Natural killer cell (primary cell): ENCODE measurements at regions not wholly inside any gene's neighbourhood (a gene's known extent, or its start where the extent isn't known, plus 50 kb on each side); places are given as distances from the start of the nearest gene placed in this dataset.

ENCODE experiments used
- ATAC-seq, 3 donors: fragments of 150-1000 bp in 2 of 3; fragments of 200-7000 bp in 1 of 3; cut with Tn5 transposase; 1 replicate in 1 of 3; 2 replicates in 2 of 3; pipeline ENCODE4 v1.10.0; 2021; ENCODE audit warnings: mild to moderate bottlenecking in 2 of 3, moderate library complexity in 2 of 3
- DNase-seq, 2 donors: peaks; one replicate each; pipeline versions ENCODE4 v3.0.0 to v3.0.0-alpha.2; 2013 to 2021; ENCODE audit warnings: mixed read lengths in 1 of 2
- H3K27ac ChIP-seq: one replicate; pipeline ENCODE4 v1.5.1; 2013; ENCODE audit warnings: mild to moderate bottlenecking, low read length
- H3K27me3 ChIP-seq: one replicate; pipeline ENCODE4 v1.6.1; 2013; ENCODE audit warnings: low read length; ENCODE audit not compliant: control insufficient read depth, insufficient read depth
- H3K36me3 ChIP-seq: one replicate; pipeline ENCODE4 v1.6.1; 2013; ENCODE audit warnings: low read length; ENCODE audit not compliant: control insufficient read depth, insufficient read depth
- H3K4me1 ChIP-seq: one replicate; pipeline ENCODE4 v1.6.1; 2013; ENCODE audit warnings: low read length; ENCODE audit not compliant: control insufficient read depth, insufficient read depth
- H3K4me3 ChIP-seq: one replicate; pipeline ENCODE4 v1.5.1; 2013; ENCODE audit warnings: low read length
- H3K9me3 ChIP-seq: one replicate; pipeline ENCODE4 v1.6.1; 2013; ENCODE audit warnings: low read length; ENCODE audit not compliant: control insufficient read depth, insufficient read depth
- H3K27ac Mint-ChIP-seq, 2 donors: one replicate each; pipeline ENCODE4 v1.8.0; 2022; ENCODE audit warnings: mild to moderate bottlenecking in 2 of 2, mixed read lengths in 2 of 2, moderate library complexity in 1 of 2
- H3K27me3 Mint-ChIP-seq, 2 donors: one replicate each; pipeline ENCODE4 v1.8.0; 2022; ENCODE audit warnings: low read depth in 2 of 2, mixed read lengths in 2 of 2
- H3K36me3 Mint-ChIP-seq: one replicate; pipeline ENCODE4 v1.8.0; 2022; ENCODE audit warnings: mixed read lengths
- H3K4me1 Mint-ChIP-seq, 2 donors: one replicate each; pipeline ENCODE4 v1.8.0; 2022; ENCODE audit warnings: mixed read lengths in 2 of 2
- H3K4me3 Mint-ChIP-seq: one replicate; pipeline ENCODE4 v1.8.0; 2022; ENCODE audit warnings: mild to moderate bottlenecking, moderate library complexity, mixed read lengths
- H3K9me3 Mint-ChIP-seq, 2 donors: one replicate each; pipeline ENCODE4 v1.8.0; 2022; ENCODE audit warnings: mixed read lengths in 2 of 2
- WGBS: methylation state at CpG from one replicate; pipeline ENCODE4 v1.1.7; 2013; ENCODE audit warnings: missing lambda C conversion rate; ENCODE audit not compliant: insufficient coverage; 5-methylcytosine and 5-hydroxymethylcytosine counted together
- intact Hi-C: fragments of 100-400 bp; cut with micrococcal nuclease; formaldehyde crosslinking; loops from one replicate; pipeline ENCODE4 v1.14.2; 2022
- TF ChIP-seq, protein P1 (sequence below): fragments of 200-600 bp; IDR thresholded peaks from one replicate; pipeline ENCODE4 v1.8.0; 2022; ENCODE audit warnings: antibody characterized with exemption

- H3K27ac ChIP-seq = no peak overlapping the region
Observed at GRCh38 chr1:29969576-29969975, 733.3 kb downstream of the PTPRU start.

DNA sequence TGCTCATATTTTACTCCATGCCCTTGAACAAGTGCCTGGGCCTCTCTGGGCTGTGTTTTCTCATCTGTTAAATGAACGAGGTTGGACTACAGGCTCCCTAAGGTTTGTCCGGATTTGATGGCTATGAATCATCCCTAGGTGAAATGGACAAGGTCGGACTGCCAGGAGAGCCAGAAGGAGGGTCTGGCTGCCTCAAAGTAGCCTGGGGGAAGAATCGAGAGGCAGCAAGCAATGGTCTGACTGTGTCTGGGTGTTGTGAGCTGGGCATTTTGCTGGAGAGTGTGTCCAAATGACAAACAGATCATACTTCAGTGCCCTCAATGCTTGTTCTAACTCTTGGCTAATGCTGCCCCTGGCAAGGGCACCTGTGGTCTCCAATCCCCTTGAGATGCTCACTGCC lies 730.9 kb downstream of the PTPRU start:
- Mint-ChIP-seq H3K27me3 (peaks cover 15 to 23% of the 10 kb centered on the region in 2 donors), H3K36me3 (no peaks in the 10 kb centered on the region), H3K9me3 (no peaks in the 10 kb centered on the region), H3K4me3 (no peak overlapping the region), H3K4me1 (no peaks in the 10 kb centered on the region), H3K27ac (no peak overlapping the region)
- 71% methylated on average over 4 of the region's 4 CpGs for WGBS
- Histone ChIP-seq H3K4me3 (no peak overlapping the region), H3K36me3 (no peaks in the 10 kb centered on the region), H3K9me3 (no peaks in the 10 kb centered on the region), H3K27me3 (no peaks in the 10 kb centered on the region), H3K4me1 (no peaks in the 10 kb centered on the region), H3K27ac (no peak overlapping the region)
- TF ChIP-seq, protein P1, sequence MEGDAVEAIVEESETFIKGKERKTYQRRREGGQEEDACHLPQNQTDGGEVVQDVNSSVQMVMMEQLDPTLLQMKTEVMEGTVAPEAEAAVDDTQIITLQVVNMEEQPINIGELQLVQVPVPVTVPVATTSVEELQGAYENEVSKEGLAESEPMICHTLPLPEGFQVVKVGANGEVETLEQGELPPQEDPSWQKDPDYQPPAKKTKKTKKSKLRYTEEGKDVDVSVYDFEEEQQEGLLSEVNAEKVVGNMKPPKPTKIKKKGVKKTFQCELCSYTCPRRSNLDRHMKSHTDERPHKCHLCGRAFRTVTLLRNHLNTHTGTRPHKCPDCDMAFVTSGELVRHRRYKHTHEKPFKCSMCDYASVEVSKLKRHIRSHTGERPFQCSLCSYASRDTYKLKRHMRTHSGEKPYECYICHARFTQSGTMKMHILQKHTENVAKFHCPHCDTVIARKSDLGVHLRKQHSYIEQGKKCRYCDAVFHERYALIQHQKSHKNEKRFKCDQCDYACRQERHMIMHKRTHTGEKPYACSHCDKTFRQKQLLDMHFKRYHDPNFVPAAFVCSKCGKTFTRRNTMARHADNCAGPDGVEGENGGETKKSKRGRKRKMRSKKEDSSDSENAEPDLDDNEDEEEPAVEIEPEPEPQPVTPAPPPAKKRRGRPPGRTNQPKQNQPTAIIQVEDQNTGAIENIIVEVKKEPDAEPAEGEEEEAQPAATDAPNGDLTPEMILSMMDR = no peak
- ATAC-seq (no peak), DNase-seq (no peak)
- intact Hi-C loops = no loop called here

More at GRCh38 chr1:29969576-29969975, 733.3 kb downstream of the PTPRU start:
- DNase-seq = no peak
- Histone ChIP-seq H3K9me3 (no peaks in the 10 kb centered on the region), H3K27me3 (no peaks in the 10 kb centered on the region), H3K36me3 (no peaks in the 10 kb centered on the region), H3K4me1 (no peaks in the 10 kb centered on the region), H3K4me3 (no peak overlapping the region)
- H3K4me3 Mint-ChIP-seq = no peak overlapping the region
- H3K9me3 Mint-ChIP-seq = no peaks in the 10 kb centered on the region
- intact Hi-C loops = no loop called here
- WGBS = 69% methylated on average over 3 of the region's 3 CpGs
- no peaks in the 10 kb centered on the region for H3K36me3 Mint-ChIP-seq
- no peak overlapping the region for H3K27ac Mint-ChIP-seq
- peaks cover 17 to 24% of the 10 kb centered on the region in 2 donors for H3K27me3 Mint-ChIP-seq
- TF ChIP-seq, protein P1 = no peak
- no peak for ATAC-seq
- no peaks in the 10 kb centered on the region for H3K4me1 Mint-ChIP-seq

DNA sequence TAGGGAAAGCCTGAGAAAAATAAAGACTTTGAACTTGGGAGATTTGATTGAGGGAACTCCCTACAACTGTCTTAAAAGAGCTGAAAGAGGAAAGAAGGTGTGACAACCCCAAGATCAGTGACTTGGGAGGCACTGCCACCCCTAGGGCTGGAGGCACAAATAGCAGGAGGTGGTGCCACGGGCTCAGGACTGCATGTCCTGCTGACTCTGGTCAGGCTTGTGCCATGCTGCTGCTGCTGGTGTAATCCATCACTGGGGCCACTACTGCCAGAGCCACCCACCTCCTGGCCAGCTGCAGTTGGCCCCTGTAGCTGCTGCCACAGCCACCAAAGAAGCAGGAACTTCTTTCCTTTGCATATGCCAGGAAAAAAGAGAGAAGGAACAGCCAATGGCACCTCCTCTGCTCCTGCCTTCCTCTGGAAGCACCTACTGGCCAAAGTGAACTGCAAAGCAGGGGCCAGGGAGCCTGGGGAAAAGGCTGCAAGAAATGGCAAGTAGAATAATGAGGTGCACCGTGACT lies 730.3 kb downstream of the PTPRU start:
- TF ChIP-seq, protein P1 = no peak
- Histone ChIP-seq H3K27ac (no peak overlapping the region), H3K27me3 (no peaks in the 10 kb centered on the region), H3K36me3 (no peaks in the 10 kb centered on the region), H3K4me3 (no peak overlapping the region), H3K9me3 (no peaks in the 10 kb centered on the region), H3K4me1 (no peaks in the 10 kb centered on the region)
- intact Hi-C loops = no loop called here
- no peak for DNase-seq
- Mint-ChIP-seq H3K4me1 (no peaks in the 10 kb centered on the region), H3K27me3 (peaks cover 8 to 21% of the 10 kb centered on the region in 2 donors), H3K27ac (no peak overlapping the region), H3K9me3 (no peaks in the 10 kb centered on the region), H3K36me3 (no peaks in the 10 kb centered on the region), H3K4me3 (no peak overlapping the region)
- no peak for ATAC-seq
- WGBS = 56% methylated on average over 2 of the region's 2 CpGs
